ENCODE measurements at regions not wholly inside any gene's neighbourhood (a gene's known extent, or its start where the extent isn't known, plus 50 kb on each side); places are given as distances from the start of the nearest gene placed in this dataset.

- TF ChIP-seq TCF12 (IDR thresholded peaks at IDR 0.05; ENCODE audit: low read depth) (no peak), YY1 (IDR thresholded peaks at IDR 0.05; ENCODE audit: low read depth) (no peak), ZBTB7A (IDR thresholded peaks at IDR 0.05; ENCODE audit: low read depth) (no peak), EP300 (IDR thresholded peaks at IDR 0.05; ENCODE audit: borderline replicate concordance) (no peak), MAX (IDR thresholded peaks at IDR 0.05) (no peak), USF1 (IDR thresholded peaks at IDR 0.05) (no peak), EGR1 (IDR thresholded peaks at IDR 0.05) (no peak), CREB1 (IDR thresholded peaks at IDR 0.05; ENCODE audit: low read depth) (no peak), REST (IDR thresholded peaks at IDR 0.05; ENCODE audit: low read depth) (no peak), FOXM1 (IDR thresholded peaks at IDR 0.05; ENCODE audit: borderline replicate concordance, low read depth) (no peak), NFIC (IDR thresholded peaks at IDR 0.05) (no peak), RAD21 (IDR thresholded peaks at IDR 0.05; ENCODE audit: low read depth) (no peak), TAF1 (IDR thresholded peaks at IDR 0.05; ENCODE audit: low read depth) (no peak), TEAD4 (IDR thresholded peaks at IDR 0.05) (no peak), CEBPB (IDR thresholded peaks at IDR 0.05) (no peak)
These were observed 52.5 kb upstream of the MYL2 start for GRCh38 chr12:110972866-110973265.

- no peak for TF ChIP-seq TAF1 (IDR thresholded peaks at IDR 0.05; ENCODE audit: low read depth)
- no peak for TF ChIP-seq CREB1 (IDR thresholded peaks at IDR 0.05; ENCODE audit: low read depth)
- TF ChIP-seq MAX (IDR thresholded peaks at IDR 0.05): no peak
- TF ChIP-seq NFIC (IDR thresholded peaks at IDR 0.05): no peak
These were observed 51.6 kb upstream of the MYL2 start for GRCh38 chr12:110971936-110972335.

GRCh38 chr12:110971189-110971920 is 51.0 kb upstream of the MYL2 start:
- TF ChIP-seq NFIC (IDR thresholded peaks at IDR 0.05): no peak
- TF ChIP-seq RAD21 (IDR thresholded peaks at IDR 0.05; ENCODE audit: low read depth): no peak
- no peak for TF ChIP-seq TEAD4 (IDR thresholded peaks at IDR 0.05)
- no peak for TF ChIP-seq ZBTB7A (IDR thresholded peaks at IDR 0.05; ENCODE audit: low read depth)
- no peak for TF ChIP-seq TAF1 (IDR thresholded peaks at IDR 0.05; ENCODE audit: low read depth)
- no peak for TF ChIP-seq EGR1 (IDR thresholded peaks at IDR 0.05)
- no peak for TF ChIP-seq FOXM1 (IDR thresholded peaks at IDR 0.05; ENCODE audit: borderline replicate concordance, low read depth)
- TF ChIP-seq USF1 (IDR thresholded peaks at IDR 0.05): no peak

Data from Ishikawa (cell line).